ENCODE measurements at regions not wholly inside any gene's neighbourhood (a gene's known extent, or its start where the extent isn't known, plus 50 kb on each side); places are given as distances from the start of the nearest gene placed in this dataset.

GRCh38 chr13:32955881-32956594, 60.2 kb upstream of the KL start:
- no peaks in the 10 kb centered on the region for H3K36me3 ChIP-seq
- H3K4me1 ChIP-seq: no peaks in the 10 kb centered on the region
- no peak for DNase-seq
- TF ChIP-seq CTCF (IDR thresholded peaks at IDR 0.05; ENCODE audit: low read depth, low read length): no peak
- H3K4me3 ChIP-seq (ENCODE audit: low read depth, low read length): no peak overlapping the region
- no peaks in the 10 kb centered on the region for H3K9me3 ChIP-seq
- H3K27me3 ChIP-seq: no peaks in the 10 kb centered on the region

DNA sequence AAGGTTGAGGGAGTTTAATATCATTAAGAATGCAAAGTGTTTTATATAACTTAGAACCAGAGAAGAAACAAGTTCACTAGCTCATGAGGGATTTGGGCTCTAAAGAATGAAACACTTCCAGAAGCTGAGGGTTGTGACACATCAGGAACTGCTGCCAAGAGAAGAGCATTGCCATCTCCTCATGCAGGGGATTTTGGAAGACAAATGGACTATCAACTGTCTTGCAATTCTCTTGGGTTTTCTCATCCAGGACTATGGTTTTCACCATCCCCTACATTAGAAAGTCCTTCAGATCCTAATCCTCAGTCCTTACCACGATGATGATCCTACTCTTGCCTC, 59.7 kb upstream of the KL start:
- no peaks in the 10 kb centered on the region for H3K27me3 ChIP-seq
- no peaks in the 10 kb centered on the region for H3K36me3 ChIP-seq
- no peak for DNase-seq
- no peak overlapping the region for H3K4me3 ChIP-seq (ENCODE audit: low read depth, low read length)
- H3K9me3 ChIP-seq: no peaks in the 10 kb centered on the region
- H3K4me1 ChIP-seq: no peaks in the 10 kb centered on the region
- no peak for TF ChIP-seq CTCF (IDR thresholded peaks at IDR 0.05; ENCODE audit: low read depth, low read length)

GRCh38 chr13:32960626-32961025, 55.6 kb upstream of the KL start:
- no peak for DNase-seq
- Histone ChIP-seq H3K36me3 (no peaks in the 10 kb centered on the region), H3K4me3 (ENCODE audit: low read depth, low read length) (no peak overlapping the region), H3K4me1 (no peaks in the 10 kb centered on the region), H3K27me3 (no peaks in the 10 kb centered on the region), H3K9me3 (no peaks in the 10 kb centered on the region)
- no peak for TF ChIP-seq CTCF (IDR thresholded peaks at IDR 0.05; ENCODE audit: low read depth, low read length)

DNA sequence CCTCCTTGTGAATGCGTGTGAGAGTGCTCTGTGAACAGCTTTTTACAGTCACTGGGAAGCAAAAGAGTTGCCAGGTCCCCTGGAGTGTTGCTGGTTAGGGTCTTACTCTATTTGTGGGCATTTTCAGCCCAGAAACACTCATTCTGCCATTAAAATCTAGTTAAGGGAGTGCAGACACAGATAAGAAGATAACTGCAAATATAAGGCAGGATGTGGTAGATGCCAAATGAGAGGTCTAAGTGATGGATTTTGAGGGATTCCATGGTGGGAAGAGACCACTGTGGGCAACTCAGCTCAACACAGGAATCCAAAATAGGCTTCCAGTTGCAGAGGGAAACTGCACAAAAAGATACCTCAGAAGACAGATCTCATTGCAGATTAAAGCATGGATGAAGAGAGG, 54.5 kb upstream of the KL start:
- no peak for TF ChIP-seq CTCF (IDR thresholded peaks at IDR 0.05; ENCODE audit: low read depth, low read length)
- no peaks in the 10 kb centered on the region for H3K4me1 ChIP-seq
- H3K36me3 ChIP-seq: no peaks in the 10 kb centered on the region
- H3K9me3 ChIP-seq: no peaks in the 10 kb centered on the region
- H3K27me3 ChIP-seq: no peaks in the 10 kb centered on the region
- no peak overlapping the region for H3K4me3 ChIP-seq (ENCODE audit: low read depth, low read length)
- no peak for DNase-seq

- no peak for TF ChIP-seq CTCF (IDR thresholded peaks at IDR 0.05; ENCODE audit: low read depth, low read length)
- Histone ChIP-seq H3K4me3 (ENCODE audit: low read depth, low read length) (no peak overlapping the region), H3K27me3 (no peaks in the 10 kb centered on the region), H3K4me1 (no peaks in the 10 kb centered on the region), H3K9me3 (no peaks in the 10 kb centered on the region), H3K36me3 (no peaks in the 10 kb centered on the region)
- DNase-seq: no peak
Measured at GRCh38 chr13:32962342-32962741, 53.9 kb upstream of the KL start.

- H3K27me3 ChIP-seq: no peaks in the 10 kb centered on the region
- TF ChIP-seq CTCF (IDR thresholded peaks at IDR 0.05; ENCODE audit: low read depth, low read length): no peak
- no peaks in the 10 kb centered on the region for H3K4me1 ChIP-seq
- DNase-seq: no peak
- no peaks in the 10 kb centered on the region for H3K36me3 ChIP-seq
- no peak overlapping the region for H3K4me3 ChIP-seq (ENCODE audit: low read depth, low read length)
- H3K9me3 ChIP-seq: no peaks in the 10 kb centered on the region
Measured at GRCh38 chr13:32964987-32965386, 51.2 kb upstream of the KL start.

Measured in BE2C (cell line).